Stromal cell of bone marrow (primary cell): ENCODE measurements at regions not wholly inside any gene's neighbourhood (a gene's known extent, or its start where the extent isn't known, plus 50 kb on each side); places are given as distances from the start of the nearest gene placed in this dataset.
"Not testable (repeated sequence)": the region's sequence is repeated elsewhere in the genome, so short reads cannot be mapped to it uniquely, and the experiment has no call there.

Source experiments
- DNase-seq: peaks from one replicate; pipeline ENCODE4 v3.0.0-alpha.2; 2012; ENCODE audit warnings: low read depth

DNA sequence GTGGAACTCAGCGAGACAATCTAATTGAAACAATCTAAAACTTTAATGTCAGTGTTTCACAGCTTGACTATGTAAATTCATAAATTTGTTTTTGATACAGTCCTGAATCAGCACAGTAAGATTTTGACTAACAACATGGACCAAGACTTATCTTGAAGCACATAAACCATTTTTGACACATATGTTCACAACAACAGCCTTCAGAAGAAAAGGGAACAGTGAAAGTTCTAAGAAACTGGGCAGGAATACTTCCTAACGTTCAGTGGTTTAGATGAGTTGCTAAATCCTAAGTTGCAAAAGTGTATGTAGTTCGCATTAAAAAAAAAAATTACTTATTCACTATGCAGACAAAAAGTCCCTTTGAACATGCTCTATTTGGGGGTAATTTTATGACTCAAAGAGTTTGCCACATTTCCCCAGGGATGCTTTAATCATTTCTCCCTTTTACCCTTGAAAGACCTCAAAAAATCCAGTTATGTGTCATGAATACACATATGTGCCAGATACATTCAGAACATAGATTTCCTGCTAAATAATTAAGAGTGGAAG is 120.2 kb downstream of the MRPL39 start:
- DNase-seq = peak; percentile 40

DNA sequence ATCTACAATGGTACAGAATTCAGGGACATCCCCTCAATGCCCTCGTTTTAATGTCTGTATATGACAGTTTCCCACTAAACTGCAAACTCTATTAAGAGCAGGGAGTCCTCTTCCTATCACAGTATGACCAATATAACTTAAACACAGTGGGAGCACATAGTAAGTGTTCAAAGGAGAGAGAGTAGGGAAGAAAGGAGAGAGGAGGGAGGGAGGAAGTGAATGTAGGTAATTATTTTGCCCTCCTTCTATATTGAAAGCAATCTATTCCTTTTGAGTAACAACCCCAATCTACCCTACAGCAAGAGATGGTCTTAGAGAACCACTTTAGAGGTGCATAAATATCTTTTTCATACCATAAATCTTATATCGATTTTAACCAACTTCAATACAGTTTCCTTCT is 121.4 kb downstream of the MRPL39 start:
- DNase-seq = no peak

DNA sequence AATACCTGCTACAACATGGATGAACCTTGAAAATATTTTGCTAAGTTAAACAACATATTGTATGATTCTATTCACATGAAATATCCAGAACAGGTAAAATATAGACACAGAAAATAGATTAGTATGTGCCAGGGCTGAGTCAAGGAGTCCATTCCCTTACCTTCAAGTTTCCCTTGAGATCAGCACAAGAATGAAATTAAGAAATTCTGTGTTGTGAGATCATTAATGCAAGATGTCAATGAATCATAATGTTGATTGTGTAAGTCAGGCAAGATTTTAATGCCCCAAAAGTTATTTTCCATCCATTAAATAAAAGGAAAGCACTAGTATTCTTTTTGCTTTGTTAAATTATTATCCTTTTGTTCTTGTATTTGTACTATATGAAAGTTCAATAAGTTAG is 139.4 kb downstream of the MRPL39 start:
- no peak for DNase-seq

DNA sequence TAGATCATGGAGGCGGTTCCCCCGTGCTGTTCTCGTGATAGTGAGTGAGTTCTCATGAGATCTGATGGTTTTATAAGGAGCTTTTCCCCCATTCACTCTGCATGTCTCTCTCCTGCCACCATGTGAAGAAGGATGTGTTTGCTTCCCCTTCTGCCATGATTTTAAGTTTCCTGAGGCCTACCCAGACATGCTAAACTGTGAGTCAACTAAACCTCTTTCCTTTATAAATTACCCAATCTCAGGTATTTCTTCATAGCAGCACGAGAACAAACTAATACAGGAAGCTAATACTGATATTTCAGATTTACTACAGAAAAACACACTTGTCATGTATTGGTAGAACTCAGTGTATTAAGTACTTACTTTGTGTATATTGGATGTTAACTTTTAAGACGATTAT is 140.2 kb downstream of the MRPL39 start:
- not testable (repeated sequence) for DNase-seq

DNA sequence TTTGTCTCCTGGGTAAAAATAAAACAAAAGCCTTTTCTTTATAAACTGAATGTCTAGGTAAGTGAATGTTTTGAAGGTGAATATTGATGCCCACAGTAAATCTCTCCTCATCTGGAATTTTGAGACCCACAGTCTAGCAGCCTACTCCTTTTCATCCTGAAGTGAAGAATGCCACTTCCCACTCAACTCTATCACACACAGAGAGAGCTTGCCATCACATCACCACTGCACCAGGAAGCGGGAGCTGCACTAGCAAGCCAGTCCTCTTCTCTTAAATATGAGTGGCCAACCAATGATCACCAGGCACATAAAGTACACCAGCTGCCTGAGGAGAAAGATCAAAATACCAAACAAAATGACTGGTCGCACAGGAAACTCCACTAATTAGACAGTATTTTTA is 140.8 kb downstream of the MRPL39 start:
- DNase-seq = no peak

DNA sequence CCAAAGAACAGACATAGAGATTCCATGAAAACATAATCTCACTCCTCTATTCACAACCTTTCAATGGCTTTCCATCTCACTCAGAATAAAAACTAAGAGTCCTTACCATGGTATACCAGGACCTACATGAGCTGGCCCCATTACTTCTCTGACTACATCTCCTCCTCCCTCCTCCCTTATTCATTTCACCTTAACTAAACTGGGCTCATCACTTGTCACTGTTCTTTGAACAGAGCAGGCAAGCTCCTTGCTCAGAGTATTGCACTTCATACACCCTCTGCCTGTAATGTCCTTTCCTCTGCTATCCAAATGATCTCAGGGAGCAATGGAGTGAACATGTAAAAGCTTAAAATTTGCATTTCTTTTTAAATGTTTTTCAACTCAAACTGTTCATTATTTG is 142.0 kb downstream of the MRPL39 start:
- DNase-seq = no peak

DNA sequence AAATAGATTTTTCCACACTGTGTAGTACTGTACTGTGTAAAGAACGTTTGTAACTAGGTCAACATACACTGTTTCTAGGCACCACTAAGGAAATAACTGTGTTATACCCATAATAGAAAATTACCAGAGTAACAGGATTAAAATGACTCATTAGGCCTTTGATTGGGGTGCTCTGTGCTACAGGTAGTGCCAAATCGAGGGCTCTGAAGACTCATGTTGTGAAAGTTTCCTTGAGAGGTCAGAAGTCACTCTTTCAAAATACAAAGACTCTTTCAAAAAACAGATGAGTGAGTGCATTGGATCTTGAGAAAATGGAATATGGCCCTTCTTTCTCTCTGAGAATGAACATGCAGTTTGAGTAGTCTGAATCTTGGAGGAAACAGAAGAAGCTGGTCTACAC is 143.0 kb downstream of the MRPL39 start:
- DNase-seq = no peak

DNA sequence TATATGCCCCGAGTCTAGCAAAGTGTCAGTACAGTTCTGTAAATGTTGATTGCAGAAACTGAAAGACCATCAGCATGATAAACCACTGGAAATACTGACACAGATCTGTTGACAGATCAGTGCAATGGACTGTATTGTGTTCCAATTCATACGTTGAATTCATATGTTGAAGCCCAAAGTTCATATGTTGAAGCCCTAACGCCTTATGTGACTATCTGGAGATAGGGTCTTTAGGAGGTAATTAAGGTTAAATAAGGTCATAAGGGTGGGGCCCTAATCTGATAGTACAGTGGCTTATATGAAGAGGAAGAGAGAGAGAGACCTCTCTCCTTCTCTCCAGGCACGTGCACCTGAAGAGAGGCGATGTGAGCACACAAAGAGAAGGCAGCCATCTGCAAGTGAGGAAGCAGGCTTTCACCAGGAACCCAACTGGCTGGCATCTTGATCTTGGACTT is 144.7 kb downstream of the MRPL39 start:
- DNase-seq = no peak

DNA sequence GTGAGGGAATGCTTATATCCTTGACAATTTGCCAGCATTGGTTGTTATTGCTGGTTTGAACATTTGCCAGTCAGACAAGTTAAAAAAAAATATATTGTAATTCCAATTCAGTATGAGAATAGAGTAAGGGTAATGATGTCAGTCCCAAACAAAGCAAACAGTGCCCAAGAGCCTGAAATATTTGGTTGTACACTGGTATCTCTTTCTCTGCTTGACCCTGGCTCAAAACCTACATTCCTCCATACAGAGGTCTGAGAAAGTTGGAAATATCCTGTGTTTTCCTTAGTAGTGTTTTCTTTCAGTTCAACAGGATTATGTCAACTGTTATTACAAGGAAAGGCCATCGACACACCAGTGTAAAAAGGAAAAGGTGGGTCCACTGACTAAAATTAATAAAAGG is 145.6 kb downstream of the MRPL39 start:
- DNase-seq = no peak

DNA sequence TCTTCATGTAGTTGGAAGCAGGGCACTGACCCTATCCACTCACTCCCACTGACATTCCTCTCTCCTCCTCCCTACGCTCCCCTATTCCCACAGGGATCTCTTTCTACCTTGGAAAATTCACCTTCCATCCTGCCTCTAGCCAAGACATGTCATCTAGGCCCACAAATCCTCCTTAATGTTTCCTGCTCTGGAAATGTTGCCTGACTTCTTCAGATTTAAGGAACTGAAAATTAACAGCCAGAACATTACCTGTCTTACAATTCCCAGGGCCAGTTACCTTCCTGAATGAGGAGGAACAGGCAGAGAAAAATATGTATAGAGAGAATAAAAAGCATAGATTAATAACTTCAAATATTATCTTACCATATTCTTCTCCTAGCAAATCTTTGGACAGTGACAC is 147.3 kb downstream of the MRPL39 start:
- no peak for DNase-seq

DNA sequence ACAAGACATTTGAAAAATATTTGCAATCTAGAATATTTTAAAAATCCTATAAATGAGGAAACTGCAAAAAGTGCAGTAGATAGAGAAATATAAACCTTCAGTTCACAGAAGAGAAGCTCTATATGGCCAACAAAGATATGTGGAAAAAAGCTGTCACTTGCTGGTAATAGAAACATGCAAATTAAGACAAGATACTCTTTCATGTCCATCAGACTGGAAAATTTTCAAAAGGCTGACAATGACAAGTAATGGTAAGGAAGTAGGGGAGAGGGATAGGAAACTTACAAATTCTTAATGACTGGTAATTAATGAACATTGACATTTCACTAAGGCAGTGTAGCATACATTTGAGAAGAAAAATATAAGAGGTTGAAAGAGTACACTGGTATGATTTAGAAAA is 147.9 kb downstream of the MRPL39 start:
- DNase-seq = no peak

DNA sequence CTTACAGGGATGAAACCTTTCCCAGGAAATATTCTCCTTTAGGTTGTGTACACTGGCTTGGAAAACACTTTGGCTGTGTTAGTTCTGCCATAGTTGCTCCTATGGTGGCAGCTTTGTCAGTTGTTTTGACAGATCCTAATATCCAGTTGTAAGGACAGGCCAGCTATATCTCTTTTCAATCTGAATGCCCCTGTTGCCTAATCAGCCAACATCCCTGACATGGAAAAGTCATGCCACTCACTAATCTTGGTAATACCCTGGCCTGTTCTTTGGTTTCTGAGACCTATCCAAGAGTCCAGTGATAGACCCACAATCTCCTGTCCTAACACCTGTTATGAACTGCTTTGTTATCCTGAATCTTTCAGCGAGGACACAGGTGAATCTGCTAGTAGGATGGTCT is 148.8 kb downstream of the MRPL39 start:
- DNase-seq = no peak

DNA sequence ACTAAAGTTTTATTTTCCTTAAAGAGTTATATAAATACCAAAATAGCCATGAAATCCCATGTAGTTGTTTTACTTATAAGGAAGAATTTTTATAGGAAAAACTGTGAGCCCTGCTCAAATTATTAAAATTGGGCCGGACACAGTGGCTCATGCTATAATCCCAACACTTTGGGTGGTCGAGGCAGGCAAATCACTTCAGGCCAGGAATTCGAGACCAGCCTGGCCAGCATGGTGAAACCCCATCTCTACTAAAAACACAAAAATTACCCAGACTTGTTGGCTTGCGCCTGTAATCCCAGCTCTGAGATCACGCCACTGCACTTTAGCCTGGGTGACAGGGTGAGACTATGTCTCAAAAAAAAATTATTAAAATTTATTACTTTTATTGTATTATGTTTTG is 149.3 kb downstream of the MRPL39 start:
- DNase-seq = no peak

DNA sequence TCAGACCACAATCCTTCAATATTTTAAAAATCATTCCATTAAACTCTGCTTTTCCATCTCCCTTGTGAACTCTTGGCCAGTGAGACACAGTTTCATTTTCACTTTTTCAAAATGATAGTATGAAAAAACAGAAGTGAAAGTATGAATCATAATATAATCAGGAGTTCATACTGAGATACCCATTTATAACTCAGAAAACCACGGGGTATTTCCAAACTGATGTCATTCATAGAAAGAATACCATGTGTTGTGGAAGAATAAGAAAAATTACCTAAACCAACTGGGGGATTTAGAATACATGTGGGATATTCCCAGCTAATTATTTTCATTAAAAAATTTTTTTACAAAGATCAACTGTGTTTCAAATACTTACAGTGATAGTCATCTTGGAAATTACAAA is 149.9 kb downstream of the MRPL39 start:
- peak; percentile 64 for DNase-seq

DNA sequence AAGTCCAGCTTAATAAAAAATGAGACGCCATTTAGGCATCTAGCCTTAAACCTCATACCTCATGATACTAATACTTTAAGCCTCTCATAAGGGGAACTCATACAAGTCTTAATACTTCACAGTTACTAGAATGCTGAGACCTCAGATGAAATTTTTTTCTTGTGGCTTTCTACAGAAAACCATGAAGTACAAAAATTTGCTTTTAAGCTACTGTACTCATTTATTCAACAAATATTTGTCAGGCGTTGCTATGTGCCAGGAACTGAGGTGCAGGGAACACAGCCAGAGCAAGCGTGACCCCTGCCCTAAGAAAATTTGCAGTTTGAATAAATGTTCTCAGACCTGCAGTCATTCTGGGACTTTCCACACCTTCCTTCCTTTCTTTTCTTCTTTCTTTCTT is 150.6 kb downstream of the MRPL39 start:
- no peak for DNase-seq

DNA sequence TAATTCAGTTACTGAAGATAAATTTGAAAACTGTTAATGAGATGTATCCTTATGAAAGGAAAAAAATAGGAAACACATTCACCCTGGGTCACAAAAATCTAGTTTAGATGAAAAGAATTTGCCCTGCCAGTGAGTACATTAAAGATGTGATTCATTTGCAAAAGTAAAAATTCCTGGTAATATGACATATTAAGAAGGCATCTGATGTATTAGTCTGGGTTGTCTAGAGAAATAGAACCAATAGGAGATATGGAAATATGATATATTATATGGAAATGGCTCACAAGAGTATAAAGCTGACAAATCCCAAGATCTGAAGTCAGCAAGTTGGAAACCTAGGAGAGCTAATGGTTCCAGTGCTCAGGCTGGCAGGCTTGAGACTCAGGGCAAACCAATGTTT is 153.8 kb downstream of the MRPL39 start:
- no peak for DNase-seq

DNA sequence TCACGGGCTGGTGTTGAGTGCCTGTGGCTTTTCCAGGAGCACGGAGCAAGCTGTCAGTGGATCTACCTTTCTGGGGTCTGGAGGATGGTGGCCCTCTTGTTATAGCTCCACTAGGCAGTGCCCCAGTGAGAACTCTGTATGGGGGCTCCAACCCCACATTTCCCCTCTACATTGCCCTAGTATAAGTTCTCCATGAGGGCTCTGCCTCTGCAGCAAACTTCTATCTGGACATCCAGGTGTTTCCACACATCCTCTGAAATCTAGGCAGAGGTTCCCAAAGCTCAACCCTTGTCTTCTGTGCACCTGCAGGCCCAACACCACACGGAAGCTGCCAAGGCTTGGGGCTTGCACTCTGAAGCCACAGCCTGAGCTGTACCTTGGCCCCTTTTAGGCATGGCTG is 157.3 kb downstream of the MRPL39 start:
- no peak for DNase-seq

DNA sequence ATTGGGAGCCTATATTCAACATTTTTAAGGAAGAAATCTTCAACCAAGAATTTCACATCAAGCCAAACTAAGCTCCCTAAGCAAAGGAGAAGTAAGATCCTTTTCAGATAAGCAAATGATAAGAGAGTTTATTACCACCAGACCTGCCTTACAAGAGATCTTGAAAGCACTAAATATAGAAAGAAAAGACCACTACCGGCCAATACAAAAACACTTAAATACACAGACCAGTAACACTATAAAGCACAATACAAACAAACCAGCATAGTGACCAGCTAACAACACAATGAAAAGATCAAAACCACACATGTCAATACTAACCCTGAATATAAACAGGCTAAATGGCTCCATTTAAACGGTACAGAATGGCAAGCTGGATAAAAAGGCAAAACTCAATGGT is 165.4 kb downstream of the MRPL39 start:
- DNase-seq = no peak

DNA sequence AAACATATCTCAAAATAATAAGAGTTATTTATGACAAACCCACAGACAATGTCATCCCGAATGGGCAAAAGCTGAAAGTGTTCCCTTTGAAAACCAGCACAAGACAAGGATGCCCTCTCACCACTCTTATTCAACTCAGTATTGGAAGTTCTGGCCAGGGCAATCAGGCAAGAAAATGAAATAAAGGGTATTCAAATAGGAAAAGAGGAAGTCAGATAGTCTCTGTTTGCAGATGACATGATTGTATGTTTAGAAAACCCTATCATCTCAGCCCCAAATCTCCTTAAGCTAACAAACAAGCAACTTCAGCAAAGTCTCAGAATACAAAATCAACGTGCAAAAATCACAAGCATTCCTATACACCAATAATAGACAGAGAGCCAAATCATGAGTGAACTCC is 169.8 kb downstream of the MRPL39 start:
- not testable (repeated sequence) for DNase-seq

DNA sequence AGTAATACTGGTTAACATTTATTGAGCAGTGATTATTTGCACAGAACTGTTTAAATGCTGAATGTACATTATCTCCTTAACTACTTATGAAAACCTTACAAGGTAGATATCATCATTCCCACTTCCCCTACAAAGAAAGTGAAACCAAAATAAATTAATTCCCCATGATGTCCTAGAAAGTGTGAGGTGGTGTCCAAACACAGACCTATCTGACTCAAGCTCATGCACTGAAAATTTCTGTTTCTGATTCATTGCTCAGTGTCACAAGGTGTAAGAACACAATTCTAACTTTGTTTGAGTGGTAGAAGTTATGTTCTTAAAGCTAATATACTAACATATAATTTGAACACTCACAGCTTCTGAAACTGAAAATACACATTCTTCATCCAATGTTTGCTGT is 178.7 kb downstream of the MRPL39 start:
- DNase-seq = peak; percentile 6

DNA sequence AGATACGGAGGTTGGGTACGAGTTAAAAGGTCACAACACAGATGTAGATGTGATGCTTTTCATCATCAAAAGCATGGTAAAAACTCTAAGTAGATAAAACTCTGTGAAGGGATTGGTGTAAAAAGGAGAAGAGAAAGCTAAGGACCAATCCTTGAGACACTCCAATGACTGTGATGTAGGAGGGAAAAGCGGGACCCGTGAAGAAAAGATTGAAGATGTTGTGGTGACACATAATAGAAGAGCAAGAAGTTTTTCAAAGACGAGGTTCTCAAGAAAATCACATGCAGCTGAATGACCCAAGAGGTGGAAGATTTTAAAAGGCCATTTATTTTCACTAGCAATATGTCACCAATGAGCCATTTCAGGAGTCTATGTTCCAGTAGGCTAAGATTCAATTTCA is 179.5 kb downstream of the MRPL39 start:
- no peak for DNase-seq

DNA sequence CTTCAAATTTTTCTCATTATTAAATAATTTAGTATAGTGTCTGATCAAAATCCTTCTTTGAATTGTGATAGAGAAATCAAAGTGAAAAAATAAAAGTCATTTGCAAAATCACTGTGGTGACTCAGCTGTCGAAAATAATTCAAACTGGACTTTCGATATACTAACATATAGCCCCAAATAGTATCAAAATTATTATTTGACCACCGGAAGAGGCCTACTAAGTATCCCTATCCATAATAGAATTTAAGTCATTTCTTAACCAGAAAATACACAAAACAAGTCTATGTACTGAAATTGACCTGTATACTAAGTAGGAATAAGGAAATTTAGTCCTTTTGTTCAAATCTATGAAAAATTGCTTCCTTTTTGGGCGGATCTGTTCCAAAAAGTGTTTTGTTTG is 180.7 kb downstream of the MRPL39 start:
- no peak for DNase-seq

DNA sequence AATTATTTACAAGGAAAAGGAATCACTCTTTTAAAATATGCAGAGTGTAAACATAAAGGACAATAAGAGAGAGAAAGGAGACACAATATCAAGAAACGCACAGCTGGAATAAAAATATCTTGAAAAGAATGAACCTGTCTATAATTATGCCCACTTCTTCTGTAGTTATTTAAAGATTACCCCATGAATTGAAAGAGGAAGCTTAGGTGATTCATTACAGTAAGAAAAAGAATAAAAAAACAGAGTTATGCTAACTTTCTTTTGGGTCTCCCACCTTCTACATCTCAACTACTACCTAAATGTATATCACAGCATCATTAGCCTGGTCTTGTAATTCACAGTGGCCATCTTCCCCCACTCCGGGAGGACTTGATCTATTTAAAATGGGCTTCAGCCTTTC is 182.1 kb downstream of the MRPL39 start:
- no peak for DNase-seq

DNA sequence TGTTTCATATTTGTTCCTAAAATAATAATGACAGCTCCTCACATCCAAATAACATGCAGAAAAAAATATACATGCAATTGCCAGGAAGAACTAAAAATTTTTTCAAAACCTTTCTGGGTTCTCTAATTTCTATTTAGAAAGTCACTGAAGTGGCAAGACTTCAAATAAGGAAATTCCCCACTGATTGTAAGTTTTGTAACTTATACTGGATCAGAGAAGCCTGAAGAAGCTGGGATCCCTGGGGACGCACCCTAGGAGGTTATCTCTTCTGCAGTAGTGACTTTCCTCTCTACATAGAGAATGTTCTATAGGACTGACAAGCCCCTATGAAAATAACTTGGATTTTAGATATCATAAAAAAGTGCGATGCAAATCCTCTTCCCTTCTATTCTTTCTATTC is 182.6 kb downstream of the MRPL39 start:
- no peak for DNase-seq

DNA sequence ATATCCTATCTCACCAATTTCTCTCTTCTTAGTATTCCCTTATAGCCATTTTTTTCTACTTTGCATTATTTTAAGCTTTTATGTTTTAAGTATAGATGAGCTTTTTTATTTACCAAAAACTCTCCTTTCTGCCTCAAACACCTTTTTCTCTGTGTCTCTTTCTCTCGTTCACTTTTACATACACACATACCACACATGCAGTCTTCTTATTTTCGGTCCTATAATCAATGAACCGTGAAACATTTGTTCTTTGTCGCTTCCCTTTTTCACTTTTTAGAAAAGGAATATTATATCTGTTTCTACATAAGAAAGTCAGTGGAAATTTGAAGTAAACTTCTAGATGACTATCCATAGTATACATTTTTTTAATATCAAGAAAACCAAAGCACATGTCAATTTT is 183.2 kb downstream of the MRPL39 start:
- no peak for DNase-seq
